HG03159 (cell line): ENCODE measurements at regions not wholly inside any gene's neighbourhood (a gene's known extent, or its start where the extent isn't known, plus 50 kb on each side); places are given as distances from the start of the nearest gene placed in this dataset.

Experiments
- ATAC-seq: cut with Tn5 transposase; IDR thresholded peaks from one replicate; pipeline ENCODE4 v1.9.1; 2021; ENCODE audit warnings: mild to moderate bottlenecking, moderate library complexity; ENCODE audit not compliant: unreplicated experiment

DNA sequence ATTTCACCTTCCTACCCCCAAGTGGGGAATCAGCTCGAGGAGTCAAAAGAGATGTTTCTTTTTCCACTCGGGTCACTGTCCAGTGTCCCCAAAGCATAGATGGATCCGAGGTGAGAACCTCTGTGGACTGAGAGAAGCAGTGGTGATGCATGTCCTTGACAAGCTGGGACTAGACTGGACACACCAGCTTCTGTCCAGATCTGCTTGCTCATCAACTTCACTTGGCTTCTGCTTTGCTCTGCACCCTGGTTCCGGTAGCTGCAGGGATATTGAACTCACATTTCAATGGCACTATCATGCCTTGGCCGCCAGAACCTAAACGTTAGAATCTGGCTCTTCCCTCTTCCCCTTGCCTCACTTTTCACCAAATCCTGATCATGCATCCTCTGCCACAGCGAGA lies 50.3 kb upstream of the CXCL12 start:
- ATAC-seq: no peak

DNA sequence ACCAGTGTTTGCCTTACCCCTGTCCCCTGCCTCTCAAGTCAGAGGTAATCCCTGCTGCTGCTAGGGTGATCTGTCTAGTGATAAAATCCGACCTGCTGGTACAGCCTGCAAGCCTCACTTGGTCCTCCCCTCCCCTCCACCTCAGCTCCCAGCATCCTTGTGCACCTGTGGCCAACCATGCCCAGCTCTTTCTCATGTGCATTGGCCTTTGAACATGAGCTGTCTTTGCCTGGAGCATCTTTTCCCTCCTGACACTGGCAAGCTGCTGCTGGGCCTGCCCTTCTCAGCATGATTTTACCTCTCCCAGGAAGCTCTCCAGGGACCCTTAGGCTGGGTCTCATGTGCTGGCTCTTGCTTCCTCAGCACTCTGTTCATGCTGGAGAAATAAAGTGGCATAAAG lies 51.3 kb upstream of the CXCL12 start:
- no peak for ATAC-seq

DNA sequence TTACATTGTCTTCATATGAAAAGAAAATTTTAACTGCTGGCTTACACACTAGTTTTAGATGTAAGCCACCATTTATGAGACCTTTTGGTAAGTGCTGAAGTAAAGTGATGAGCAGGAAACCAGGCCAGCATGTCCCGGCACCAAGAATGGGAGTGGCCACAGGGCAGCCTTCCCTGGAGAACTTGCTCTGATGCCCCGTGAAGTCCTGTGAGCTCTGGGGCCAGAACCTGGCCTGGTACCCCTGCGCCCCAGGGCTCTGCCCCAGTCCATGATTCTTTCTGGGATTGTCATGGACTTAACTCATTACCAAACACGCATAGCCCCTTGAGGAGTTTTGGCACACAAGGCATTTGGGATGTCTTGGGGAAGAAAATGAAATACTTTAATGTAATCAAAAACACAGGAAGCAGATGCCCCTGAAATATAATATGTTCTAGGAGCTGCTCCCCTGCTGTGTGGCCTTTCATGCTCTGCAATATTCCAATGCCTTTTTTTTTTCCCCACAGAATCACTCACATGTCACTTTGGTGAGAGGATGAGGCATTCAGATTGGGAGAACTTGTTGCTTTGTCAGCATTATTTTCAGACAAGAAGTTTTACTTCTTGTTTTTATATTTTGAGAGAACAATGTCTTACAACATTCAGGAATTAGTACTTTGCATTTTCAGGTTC lies 53.1 kb upstream of the CXCL12 start:
- ATAC-seq: no peak

DNA sequence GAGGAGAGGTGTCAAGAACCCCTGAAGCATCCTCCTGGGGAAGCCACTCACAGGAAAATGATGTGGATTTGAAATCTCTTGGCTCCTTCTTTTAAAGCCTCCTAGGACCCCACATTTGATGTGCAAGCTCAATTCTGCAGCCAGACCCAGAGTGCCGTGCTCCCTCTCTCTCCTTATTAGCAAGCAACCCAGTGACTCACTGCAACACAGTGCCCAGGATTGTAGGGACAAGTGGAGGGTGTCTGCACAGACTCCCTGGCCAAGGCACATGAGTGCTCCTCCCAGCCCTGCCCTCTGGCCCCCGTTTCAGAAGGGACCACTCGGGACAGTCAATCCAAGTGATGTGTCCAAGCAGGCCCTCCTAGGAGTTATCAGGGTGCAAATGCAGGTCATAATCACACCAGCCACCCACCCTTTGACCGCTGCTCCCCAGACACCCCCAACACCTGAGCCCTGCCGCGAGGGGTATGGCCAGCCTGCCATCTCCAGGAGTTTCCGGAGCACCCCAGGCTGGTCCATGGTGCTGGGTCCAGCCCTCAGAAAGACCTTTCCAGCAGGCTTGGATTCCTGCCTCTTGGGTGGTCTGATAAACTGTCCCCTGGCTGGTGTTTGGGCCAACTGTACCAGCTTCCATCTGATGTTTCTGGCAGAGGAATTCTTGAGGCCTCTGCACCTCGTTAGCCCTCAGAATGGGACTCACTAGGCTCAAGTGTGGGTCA lies 54.5 kb upstream of the CXCL12 start:
- no peak for ATAC-seq

DNA sequence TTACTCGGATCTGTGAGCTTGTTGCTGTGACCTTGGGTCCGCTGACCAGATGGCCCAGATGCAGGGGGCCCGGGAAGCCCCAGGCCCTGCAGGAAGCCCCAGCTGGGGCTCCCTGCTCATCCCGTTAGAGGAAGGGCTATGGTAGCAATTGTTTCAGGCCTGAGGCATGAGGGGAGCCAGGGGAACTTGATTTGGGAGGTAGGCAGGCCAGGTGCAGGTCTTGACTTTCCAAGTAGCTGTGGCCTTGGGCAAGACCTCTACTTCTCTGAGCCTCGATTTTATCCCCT lies 55.0 kb upstream of the CXCL12 start:
- ATAC-seq: no peak

DNA sequence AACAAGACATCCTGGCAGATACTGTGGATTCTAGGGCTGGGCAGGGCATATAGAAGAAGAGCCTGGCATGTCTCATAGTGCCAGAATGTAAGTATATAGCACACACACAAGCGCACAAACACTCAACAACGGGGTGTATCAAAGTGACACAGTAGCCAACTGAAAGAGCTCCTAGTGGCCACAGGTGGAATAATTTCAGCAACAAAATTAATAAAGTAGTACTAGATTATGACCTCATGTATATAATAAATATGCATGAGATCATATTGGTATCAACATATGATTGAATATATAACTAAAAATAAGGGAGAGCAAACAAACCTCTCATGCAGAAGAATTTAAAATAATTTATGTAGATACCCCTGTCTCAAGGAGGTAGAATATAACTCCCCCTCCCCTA lies 72.4 kb upstream of the CXCL12 start:
- ATAC-seq: no peak

DNA sequence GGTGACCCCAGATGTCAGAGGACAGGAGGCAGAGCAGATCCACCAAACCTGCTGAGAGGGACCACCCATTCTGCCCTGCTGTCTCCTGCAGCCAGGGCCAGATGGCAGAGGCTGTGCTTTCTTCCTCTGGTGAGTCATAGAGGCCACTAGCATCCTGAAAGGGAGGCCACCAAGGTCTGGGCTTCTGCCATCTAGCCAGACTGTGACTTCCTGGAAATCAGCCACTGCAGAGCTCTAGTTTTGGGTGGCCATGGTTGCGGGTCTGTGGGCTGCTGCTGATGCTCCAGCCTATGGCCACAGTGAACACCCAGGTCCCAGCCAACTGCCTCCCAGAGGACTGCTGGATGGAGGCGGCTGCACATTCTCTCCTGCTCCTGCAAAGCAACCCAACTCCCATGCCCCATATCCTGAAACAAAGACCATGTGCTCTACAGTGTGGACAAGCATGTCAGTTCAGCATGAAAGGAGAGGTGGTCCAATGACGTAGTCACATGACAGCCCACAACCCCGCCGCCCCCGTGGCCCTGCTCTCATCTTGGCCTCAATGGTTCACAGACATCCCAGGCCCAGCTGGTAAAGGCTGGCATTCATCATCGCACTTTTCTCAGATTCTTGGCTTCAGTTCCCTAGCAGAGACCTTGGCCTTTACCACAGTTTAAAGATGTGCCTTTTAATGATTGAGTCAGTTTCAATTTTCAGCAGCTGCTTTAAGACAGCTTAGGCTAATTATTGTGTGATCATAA lies 73.9 kb upstream of the CXCL12 start:
- no peak for ATAC-seq

DNA sequence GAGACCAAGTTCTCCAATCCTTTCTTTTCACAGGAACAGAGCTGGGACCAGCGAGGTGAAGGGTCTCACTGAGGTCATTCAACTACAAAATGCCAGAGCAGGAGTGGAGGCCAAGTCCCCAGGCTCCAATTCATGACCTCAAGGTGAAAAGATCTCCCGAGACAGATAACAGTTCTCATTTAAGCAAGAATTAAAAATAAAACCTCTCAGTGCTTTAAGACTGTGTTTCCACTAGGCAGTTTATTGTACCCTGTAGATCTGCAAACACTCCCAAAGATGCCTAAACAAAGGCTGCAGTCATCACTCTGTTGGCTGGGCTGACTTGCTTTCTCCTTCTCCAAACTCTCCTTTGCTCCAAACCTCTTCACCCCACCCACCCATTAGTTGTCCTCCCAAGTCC lies 74.8 kb upstream of the CXCL12 start:
- ATAC-seq: no peak

DNA sequence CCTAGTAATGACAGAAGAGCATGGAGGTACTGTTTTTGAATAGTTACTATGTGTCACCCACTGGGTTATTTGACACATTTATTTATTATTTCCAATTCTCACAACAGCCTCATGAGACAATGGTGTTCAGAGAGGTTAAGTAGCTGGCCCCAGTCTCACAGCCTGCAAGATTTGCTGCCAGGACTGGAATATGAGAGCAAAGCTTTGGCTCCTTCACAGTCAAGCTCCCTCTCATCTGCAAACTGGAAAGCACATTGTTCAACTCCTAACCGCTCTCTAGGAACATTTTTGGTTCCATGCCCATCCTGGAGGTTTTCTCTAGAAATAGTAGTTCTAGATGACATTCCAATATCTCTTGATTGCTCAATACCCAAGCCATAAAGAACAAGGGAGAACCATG lies 75.5 kb upstream of the CXCL12 start:
- ATAC-seq: no peak

DNA sequence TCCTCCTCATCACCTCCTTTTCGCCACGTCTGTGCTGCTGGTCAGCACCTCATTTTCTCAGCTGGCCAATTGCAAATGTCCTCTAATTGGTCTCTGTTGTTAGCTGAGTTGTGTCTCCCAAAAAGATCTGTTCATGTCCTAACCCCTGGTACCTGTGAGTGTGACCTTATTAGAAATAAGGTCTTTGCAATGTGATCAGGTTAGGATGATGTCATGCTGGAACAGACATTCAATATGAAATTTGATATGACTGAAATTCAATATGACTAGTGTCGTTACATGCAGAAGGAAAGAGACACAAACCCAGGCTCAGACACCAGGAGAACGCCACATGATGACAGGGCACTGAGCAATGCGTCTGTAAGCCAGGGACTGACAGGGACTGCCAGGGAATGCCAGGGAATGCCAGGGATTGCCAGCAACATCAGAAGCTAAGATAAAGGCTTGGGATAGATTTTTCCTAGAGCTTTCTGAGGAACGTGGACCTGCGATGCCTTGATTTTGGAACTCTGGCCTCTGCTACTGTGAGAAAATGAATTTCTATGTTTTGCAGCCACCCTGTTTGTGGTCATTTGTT lies 77.5 kb upstream of the CXCL12 start:
- ATAC-seq: no peak

DNA sequence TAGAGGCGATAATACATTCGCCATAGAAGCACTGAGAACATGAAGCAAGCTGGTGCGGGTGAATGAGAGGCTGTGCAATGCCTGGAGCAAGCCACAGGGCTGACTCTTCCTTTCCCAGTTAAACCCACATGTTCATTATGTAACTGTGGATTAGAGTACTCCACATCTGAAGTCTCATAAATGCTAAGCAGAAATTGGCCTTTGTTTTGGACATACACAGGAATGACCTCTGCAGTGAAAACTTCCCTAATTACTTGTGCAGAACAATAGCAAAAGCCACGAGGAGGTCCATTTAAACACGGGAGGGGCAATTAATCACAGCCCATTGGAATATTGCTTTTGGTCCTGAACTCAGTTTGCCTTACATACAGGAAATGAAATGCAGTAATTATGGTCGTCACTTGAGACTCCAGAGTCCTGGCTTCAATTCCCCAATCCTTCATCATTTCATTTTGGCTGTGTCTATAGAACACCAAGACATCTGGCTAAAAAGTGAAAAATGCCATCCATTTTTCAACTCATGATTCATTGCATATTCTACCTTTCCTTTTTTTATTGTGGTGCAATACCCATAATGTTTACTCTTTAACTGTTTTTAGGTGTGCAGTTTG lies 78.7 kb upstream of the CXCL12 start:
- ATAC-seq: no peak

DNA sequence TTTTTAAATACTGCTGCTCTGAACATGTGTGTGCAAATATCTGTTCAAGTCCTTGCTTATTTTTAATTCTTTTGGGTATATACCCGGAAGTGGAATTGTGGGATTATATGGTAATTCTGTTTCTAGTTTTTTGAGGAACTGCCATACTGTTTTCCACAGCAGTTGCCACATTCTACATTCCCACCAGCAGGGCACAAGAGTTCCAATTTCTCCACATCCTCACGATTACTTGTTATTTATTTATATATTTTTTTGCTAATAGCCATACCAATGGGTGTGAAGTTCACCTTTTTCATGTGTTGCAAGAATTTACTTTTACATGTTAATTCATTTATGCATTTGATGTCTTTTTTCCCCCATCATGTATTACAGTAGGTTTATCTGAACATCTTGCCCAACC lies 79.6 kb upstream of the CXCL12 start:
- ATAC-seq: no peak

DNA sequence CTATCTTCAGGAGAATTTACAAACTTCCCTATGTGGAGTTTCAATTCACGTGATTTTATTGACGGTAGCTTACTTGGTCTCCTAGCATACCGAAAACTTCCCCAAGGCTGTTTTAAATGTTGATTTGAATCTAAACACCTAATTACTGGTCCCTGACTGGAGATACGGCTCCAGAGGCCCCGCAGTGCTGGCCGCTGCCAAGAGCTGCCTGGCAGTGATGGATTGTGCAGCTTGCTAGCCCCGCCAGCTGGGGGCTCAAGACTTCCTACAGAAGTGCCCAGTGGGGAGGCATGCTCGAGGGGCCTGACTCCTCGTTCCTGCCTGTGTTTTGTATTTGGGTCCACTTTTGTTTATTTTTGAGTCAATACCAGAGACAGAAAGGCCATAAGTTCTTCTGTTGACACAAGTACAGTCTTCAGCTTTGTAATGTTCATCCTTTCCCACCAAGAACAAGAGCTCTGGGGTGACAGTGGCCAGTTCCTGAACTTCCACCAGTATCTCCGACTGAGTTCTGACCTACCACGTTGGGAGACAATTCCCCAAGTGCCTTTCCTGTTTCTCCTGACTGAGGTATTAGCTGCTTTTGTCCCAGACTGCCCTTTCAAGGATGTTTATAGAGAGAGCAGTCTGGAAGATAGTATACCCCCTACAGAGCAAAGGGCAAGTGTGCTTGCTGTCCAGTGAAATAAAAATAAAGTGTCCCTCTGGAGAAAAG lies 80.7 kb upstream of the CXCL12 start:
- ATAC-seq: no peak

DNA sequence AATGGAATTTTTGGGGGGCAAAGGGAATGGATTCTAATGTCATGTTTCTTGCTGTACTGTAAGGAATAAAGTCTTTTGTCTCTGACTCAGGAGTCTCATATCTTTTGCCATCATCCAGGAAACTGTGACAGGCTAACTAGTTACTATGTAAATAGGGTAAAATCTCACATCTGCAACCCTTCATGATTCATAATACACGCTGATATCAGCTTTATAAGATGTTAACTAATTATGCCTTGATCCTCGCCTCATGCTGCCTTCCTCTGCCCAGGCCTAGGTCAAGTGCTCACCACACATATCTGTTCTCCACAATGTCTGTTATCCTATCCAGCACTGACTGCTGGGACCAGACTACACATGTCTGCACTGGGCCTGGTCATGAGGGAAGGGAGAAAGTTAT lies 81.3 kb upstream of the CXCL12 start:
- no peak for ATAC-seq

DNA sequence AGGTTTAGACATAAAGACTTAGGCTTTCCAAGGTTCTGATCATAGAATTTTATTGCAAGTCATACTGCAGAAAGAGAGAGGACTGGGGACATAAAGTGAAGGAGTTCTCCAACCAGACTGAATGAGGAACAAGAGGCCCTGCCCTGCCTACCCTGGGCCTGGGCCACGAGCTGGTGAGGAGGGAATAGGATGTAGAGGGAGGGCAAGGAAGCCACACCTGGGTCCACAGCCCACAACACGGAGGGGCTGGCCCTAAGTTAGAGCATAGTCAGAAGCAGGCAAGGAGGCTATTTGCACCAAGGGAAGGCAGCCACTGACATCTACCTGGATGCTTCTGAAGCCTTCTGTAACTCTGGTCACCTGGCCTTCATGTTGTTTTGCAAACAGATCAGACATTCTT lies 82.2 kb upstream of the CXCL12 start:
- no peak for ATAC-seq

DNA sequence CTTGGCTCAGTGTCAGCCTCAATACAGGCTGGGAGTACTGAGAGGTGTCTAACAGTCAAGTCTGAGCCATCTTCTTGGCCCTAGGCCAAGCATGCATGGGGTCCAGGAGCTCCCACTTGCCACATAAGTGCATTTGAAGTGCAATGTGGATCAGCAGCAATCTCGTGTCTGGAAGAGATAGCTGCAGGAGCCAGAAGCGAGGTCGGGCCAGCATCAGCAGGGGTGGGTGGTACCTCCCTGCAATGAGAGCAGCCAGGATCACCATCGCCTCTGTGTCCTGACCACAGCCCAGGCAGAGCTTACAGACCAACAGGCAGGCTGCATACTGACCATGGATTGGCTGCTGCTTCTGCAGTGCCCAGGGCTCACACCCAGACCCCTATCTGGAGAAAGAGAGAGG lies 83.0 kb upstream of the CXCL12 start:
- no peak for ATAC-seq

DNA sequence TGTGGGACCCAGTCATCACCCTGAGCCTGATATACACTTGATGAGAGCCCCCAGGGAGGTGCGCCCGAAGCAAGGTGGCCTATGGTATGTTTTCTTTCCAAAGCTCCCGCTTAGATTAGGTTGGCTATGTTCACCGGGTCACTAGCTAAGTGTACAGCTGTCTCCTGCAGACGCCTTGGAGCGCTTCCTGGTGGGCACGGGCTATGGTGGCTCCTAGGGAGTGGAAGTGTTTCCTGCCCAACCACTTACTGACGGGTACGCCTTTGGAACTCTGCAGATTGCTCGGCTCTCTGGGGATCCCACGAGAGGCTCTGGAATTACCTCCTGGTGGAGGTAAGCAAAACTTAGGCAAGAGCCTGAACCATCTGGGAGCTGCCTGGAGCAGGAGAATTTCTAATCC lies 83.6 kb upstream of the CXCL12 start:
- ATAC-seq: no peak

DNA sequence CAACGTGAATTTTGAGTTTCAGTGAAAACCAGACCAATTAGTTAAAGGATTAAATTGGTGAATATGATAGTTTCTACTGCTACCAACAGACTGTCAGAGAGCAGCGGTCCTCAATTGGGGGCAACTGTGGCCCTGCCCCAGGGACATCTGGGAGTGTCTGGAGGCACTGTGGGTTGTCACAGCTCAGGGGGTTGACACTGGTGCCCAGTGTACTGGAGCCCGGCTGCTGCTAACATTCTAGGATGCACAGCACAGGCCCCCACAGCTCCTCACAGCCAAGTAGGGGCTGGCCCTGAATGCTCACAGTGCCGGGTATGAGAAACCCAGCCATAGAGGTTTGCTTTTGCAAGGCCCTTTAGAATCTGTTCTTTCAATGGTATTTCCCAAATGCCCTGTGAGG lies 84.1 kb upstream of the CXCL12 start:
- ATAC-seq: no peak

DNA sequence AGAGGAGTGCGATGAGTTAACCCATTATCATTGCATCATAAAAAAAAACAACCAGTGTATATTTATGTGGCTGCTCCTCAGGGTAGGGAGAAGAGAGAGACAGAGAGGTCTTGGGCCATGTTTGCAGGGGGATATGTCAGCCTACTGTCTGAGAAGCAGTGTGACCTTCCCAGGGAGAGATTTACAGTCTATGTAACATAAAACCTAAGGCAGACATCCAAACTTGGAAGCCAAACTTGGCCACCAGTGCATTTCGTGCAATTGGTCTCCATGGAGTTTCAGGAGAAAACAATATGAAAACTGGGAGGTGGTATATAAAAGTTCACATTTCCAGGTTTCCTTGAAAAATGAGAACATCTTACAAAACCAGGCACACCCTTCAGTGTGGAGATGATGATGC lies 85.9 kb upstream of the CXCL12 start:
- ATAC-seq: no peak

DNA sequence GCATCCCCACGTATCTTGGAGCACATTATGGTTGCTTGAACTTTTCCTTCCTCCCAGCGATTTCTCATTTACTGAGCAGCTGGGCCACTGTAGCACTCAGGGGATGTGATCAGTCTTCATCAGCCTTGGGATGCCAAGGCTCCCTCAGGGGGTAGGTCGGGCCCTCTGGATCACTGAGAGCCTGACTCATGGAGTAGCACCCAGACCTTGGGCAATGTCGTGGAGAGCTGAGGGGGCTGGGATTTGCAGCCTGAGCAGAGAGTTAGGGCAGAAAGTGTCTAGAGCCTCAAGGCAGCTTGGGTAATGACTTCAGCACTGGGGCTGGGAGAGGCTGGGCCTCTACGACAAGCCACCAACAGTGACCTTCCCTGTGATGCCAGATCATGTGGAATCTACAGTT lies 86.5 kb upstream of the CXCL12 start:
- ATAC-seq: no peak

DNA sequence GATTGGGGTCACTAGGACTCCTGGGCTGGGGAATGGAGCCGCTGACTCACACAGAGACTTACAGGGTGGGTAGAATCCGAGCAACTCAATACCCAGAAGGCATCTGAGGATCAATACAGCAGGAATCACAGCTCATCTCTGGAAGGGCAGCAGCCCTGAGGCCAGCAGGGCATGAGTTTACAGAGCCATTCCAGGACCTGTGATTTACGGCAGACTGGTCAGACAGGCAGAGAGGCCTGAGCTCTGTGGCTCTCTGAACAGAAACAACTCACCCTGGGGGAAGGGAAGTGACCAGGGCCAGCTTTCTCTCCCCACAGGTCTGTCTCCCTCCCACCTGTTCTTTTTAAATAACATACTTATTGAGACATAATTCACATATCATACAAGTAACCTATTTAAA lies 88.2 kb upstream of the CXCL12 start:
- no peak for ATAC-seq
